ENCODE measurements at regions not wholly inside any gene's neighbourhood (a gene's known extent, or its start where the extent isn't known, plus 50 kb on each side); places are given as distances from the start of the nearest gene placed in this dataset.

GRCh38 chr10:57825015-57825414, 442.7 kb downstream of the IPMK start (continued):
- TF ChIP-seq REST (IDR thresholded peaks at IDR 0.05; ENCODE audit: unreplicated experiment) = no peak
- TF ChIP-seq EZH2phosphoT487 (IDR thresholded peaks at IDR 0.05; ENCODE audit: unreplicated experiment) = no peak
- TF ChIP-seq ZNF114 (CRISPR knock-in tag; IDR thresholded peaks at IDR 0.05) = no peak
- no peak for TF ChIP-seq ETS1 (IDR thresholded peaks at IDR 0.05)
- TF ChIP-seq CREB1 (CRISPR knock-in tag; IDR thresholded peaks at IDR 0.05; ENCODE audit: low read depth) = no peak

- Mint-ChIP-seq H3K9me3 (no peaks in the 10 kb centered on the region), H3K4me3 (no peak overlapping the region), H3K27me3 (ENCODE audit: insufficient read depth, low read depth, poor library complexity) (peaks cover 2% of the 10 kb centered on the region), H3K36me3 (ENCODE audit: low read depth) (no peaks in the 10 kb centered on the region), H3K4me1 (no peaks in the 10 kb centered on the region), H3K27ac (no peak overlapping the region)
- DNase-seq (ENCODE audit: low spot score) (no peak), ATAC-seq (no peak)
- no peak overlapping the region for H2AFZ ChIP-seq
- H3F3A ChIP-seq (replicated peaks; ENCODE audit: low read depth) = no peaks in the 10 kb centered on the region
- no peak overlapping the region for H3K4me3 ChIP-seq
- no peaks in the 10 kb centered on the region for H3K36me3 ChIP-seq (ENCODE audit: insufficient read depth)
- H3K27me3 ChIP-seq (ENCODE audit: insufficient read depth) = no peaks in the 10 kb centered on the region
- H3K4me1 ChIP-seq (ENCODE audit: insufficient read depth) = no peaks in the 10 kb centered on the region
- no peaks in the 10 kb centered on the region for H3K9me2 ChIP-seq (ENCODE audit: insufficient read depth)
- no peak overlapping the region for H3K27ac ChIP-seq (ENCODE audit: low read depth)
- no peak overlapping the region for H3K4me2 ChIP-seq
- no peaks in the 10 kb centered on the region for H3K79me2 ChIP-seq (replicated peaks; ENCODE audit: insufficient read depth)
- H4K20me1 ChIP-seq (replicated peaks; ENCODE audit: insufficient read depth) = no peaks in the 10 kb centered on the region
- TF ChIP-seq ZNF114 (CRISPR knock-in tag; IDR thresholded peaks at IDR 0.05) = no peak
- no peak for TF ChIP-seq CREB1 (CRISPR knock-in tag; IDR thresholded peaks at IDR 0.05; ENCODE audit: low read depth)
- TF ChIP-seq STAT1 (IDR thresholded peaks at IDR 0.05; ENCODE audit: unreplicated experiment) = no peak
- no peak for TF ChIP-seq ZNF462 (CRISPR knock-in tag; IDR thresholded peaks at IDR 0.05)
- no peak for TF ChIP-seq ETS1 (IDR thresholded peaks at IDR 0.05)
- no peak for TF ChIP-seq EZH2 (IDR thresholded peaks at IDR 0.05; ENCODE audit: low read depth, unreplicated experiment)
- TF ChIP-seq ZNF331 (CRISPR knock-in tag; IDR thresholded peaks at IDR 0.05; ENCODE audit: low read depth) = no peak
- no peak for TF ChIP-seq REST (IDR thresholded peaks at IDR 0.05; ENCODE audit: unreplicated experiment)
Measured at GRCh38 chr10:57823398-57823797, 444.3 kb downstream of the IPMK start.
